Thyroid gland (tissue), 4 donors: ENCODE measurements at regions not wholly inside any gene's neighbourhood (a gene's known extent, or its start where the extent isn't known, plus 50 kb on each side); places are given as distances from the start of the nearest gene placed in this dataset.

Experiments
- DNase-seq, 2 donors: peaks; one replicate each; pipeline ENCODE4 v3.0.0-alpha.2; 2019
- H3K27ac ChIP-seq, 3 donors: fragments of 200-600 bp; sonication (generic); 1 replicate in 2 of 3; 2 replicates in 1 of 3; pipeline ENCODE4 v1.5.1; 2016 to 2019; ENCODE audit warnings: mild to moderate bottlenecking in 1 of 3, moderate library complexity in 1 of 3
- H3K27me3 ChIP-seq: fragments of 200-600 bp; sonication (generic); one replicate; pipeline ENCODE4 v1.5.1; 2019
- H3K36me3 ChIP-seq, 2 donors: fragments of 200-600 bp; sonication (generic); one replicate each; pipeline ENCODE4 v1.5.1; 2016 to 2019
- H3K4me1 ChIP-seq, 2 donors: fragments of 200-600 bp; sonication (generic); one replicate each; pipeline ENCODE4 v1.5.1; 2017 to 2019
- H3K4me3 ChIP-seq, 3 donors: fragments of 200-600 bp; sonication (generic); replicated peaks in 1 of 3; 1 replicate in 2 of 3; 2 replicates in 1 of 3; pipeline ENCODE4 v1.5.1; 2016; ENCODE audit warnings: mild to moderate bottlenecking in 1 of 3
- H3K9me3 ChIP-seq: fragments of 200-600 bp; sonication (generic); one replicate; pipeline ENCODE4 v1.5.1; 2017
- CTCF ChIP-seq, 6 experiments: fragments of 200-600 bp in 3 of 6; fragments of 450-650 bp in 3 of 6; sonication (generic) in 3 of 6; IDR thresholded peaks; one replicate each; pipeline ENCODE4 v1.5.1; 2016 to 2019; ENCODE audit warnings: antibody characterized with exemption in 6 of 6, mild to moderate bottlenecking in 2 of 6, inconsistent platforms in 1 of 6, moderate library complexity in 1 of 6
- POLR2A ChIP-seq, 2 donors: fragments of 450-650 bp; IDR thresholded peaks; one replicate each; pipeline ENCODE4 v1.6.1; 2017; ENCODE audit warnings: antibody characterized with exemption in 2 of 2, mild to moderate bottlenecking in 2 of 2, moderate library complexity in 1 of 2
- WGBS, 2 donors: methylation state at CpG; one replicate each; pipeline ENCODE4 v1.1.5; 2017; 5-methylcytosine and 5-hydroxymethylcytosine counted together
- intact Hi-C: fragments of 100-400 bp; cut with DNase I; formaldehyde crosslinking; loops from one replicate; pipeline ENCODE4 v1.15.1; 2023

GRCh38 chr5:173675287-173675996, 59.0 kb upstream of the BOD1 start:
- H3K27ac ChIP-seq = no peak overlapping the region
- no peaks in the 10 kb centered on the region for H3K9me3 ChIP-seq
- H3K4me1 ChIP-seq = peaks cover 19 to 24% of the 10 kb centered on the region in 2 donors
- 75 to 79% methylated on average over 6 of the region's 6 CpGs for WGBS, 2 donors
- no peaks in the 10 kb centered on the region for H3K27me3 ChIP-seq
- no peaks in the 10 kb centered on the region for H3K36me3 ChIP-seq
- no peak overlapping the region for H3K4me3 ChIP-seq
- peak in 1 of 2 donors; percentile 38 for DNase-seq
- intact Hi-C loops = no loop called here
- TF ChIP-seq CTCF (IDR thresholded peaks at IDR 0.05) = no peak
- TF ChIP-seq POLR2A (IDR thresholded peaks at IDR 0.05) = no peak

GRCh38 chr5:173676375-173676774, 59.9 kb upstream of the BOD1 start:
- WGBS, 2 donors = 88 to 95% methylated on average over 2 of the region's 2 CpGs
- Histone ChIP-seq H3K36me3 (no peaks in the 10 kb centered on the region), H3K27ac (no peak overlapping the region), H3K4me1 (peaks cover 17 to 23% of the 10 kb centered on the region in 2 donors), H3K9me3 (no peaks in the 10 kb centered on the region), H3K4me3 (no peak overlapping the region), H3K27me3 (no peaks in the 10 kb centered on the region)
- no peak for DNase-seq
- no peak for TF ChIP-seq CTCF (IDR thresholded peaks at IDR 0.05)
- TF ChIP-seq POLR2A (IDR thresholded peaks at IDR 0.05) = no peak
- intact Hi-C loops = no loop called here

GRCh38 chr5:173677125-173677672, 60.7 kb upstream of the BOD1 start:
- WGBS, 2 donors = 78 to 89% methylated on average over 2 of the region's 2 CpGs
- intact Hi-C loops = no loop called here
- Histone ChIP-seq H3K4me1 (peaks cover 10 to 18% of the 10 kb centered on the region in 2 donors), H3K27ac (no peak overlapping the region), H3K9me3 (no peaks in the 10 kb centered on the region), H3K36me3 (no peaks in the 10 kb centered on the region), H3K4me3 (no peak overlapping the region), H3K27me3 (no peaks in the 10 kb centered on the region)
- TF ChIP-seq POLR2A (IDR thresholded peaks at IDR 0.05) (no peak), CTCF (IDR thresholded peaks at IDR 0.05) (no peak)
- DNase-seq = no peak

GRCh38 chr5:173679909-173680630, 63.6 kb upstream of the BOD1 start:
- Histone ChIP-seq H3K9me3 (no peaks in the 10 kb centered on the region), H3K4me1 (peaks cover 16 to 18% of the 10 kb centered on the region in 2 donors), H3K27me3 (no peaks in the 10 kb centered on the region), H3K27ac (peak overlapping the region in 2 of 3 donors; percentile 14 to 44), H3K4me3 (no peak overlapping the region), H3K36me3 (no peaks in the 10 kb centered on the region)
- intact Hi-C loops = no loop called here
- TF ChIP-seq CTCF (IDR thresholded peaks at IDR 0.05) (no peak), POLR2A (IDR thresholded peaks at IDR 0.05) (no peak)
- no peak for DNase-seq
- WGBS, 2 donors = 96 to 98% methylated on average over 6 of the region's 6 CpGs
